ENCODE measurements at regions not wholly inside any gene's neighbourhood (a gene's known extent, or its start where the extent isn't known, plus 50 kb on each side); places are given as distances from the start of the nearest gene placed in this dataset.

GRCh38 chr5:174998131-174998730 is 273.8 kb downstream of the MSX2 start:
- no peaks in the 10 kb centered on the region for H4K20me1 ChIP-seq (ENCODE audit: insufficient read depth)
- H2AFZ ChIP-seq (ENCODE audit: low read depth) = no peak overlapping the region
- no peaks in the 10 kb centered on the region for H3K9me2 ChIP-seq
- no peaks in the 10 kb centered on the region for H3K4me1 ChIP-seq (ENCODE audit: control insufficient read depth in 1 of 2, insufficient read depth in 2 of 2, low read depth in 1 of 2, low read length in 1 of 2)
- no peaks in the 10 kb centered on the region for H3F3A ChIP-seq (replicated peaks; ENCODE audit: insufficient read depth)
- H3K9me3 ChIP-seq = no peaks in the 10 kb centered on the region
- H3K9ac ChIP-seq = no peak overlapping the region
- no peak for TF ChIP-seq MEF2A (IDR thresholded peaks at IDR 0.05; ENCODE audit: borderline replicate concordance, low read depth)
- TF ChIP-seq MXI1 (IDR thresholded peaks at IDR 0.05; ENCODE audit: low read depth, low read length) = no peak
- no peak for TF ChIP-seq EZH2phosphoT487 (IDR thresholded peaks at IDR 0.05; ENCODE audit: borderline replicate concordance, low read depth)
- TF ChIP-seq SIN3A (IDR thresholded peaks at IDR 0.05; ENCODE audit: borderline replicate concordance, low read depth, low read length) = no peak
- no peak for TF ChIP-seq GATA2 (CRISPR knock-in tag; IDR thresholded peaks at IDR 0.05)
- TF ChIP-seq, protein P1, sequence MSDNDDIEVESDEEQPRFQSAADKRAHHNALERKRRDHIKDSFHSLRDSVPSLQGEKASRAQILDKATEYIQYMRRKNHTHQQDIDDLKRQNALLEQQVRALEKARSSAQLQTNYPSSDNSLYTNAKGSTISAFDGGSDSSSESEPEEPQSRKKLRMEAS (IDR thresholded peaks at IDR 0.05; ENCODE audit: low read depth) = no peak
- no peak for TF ChIP-seq JUND (IDR thresholded peaks at IDR 0.05)
- no peak for TF ChIP-seq RXRA (IDR thresholded peaks at IDR 0.05; ENCODE audit: borderline replicate concordance, low read depth)
- no peak for TF ChIP-seq SMC3 (IDR thresholded peaks at IDR 0.05; ENCODE audit: low read depth, low read length)
- no peak for TF ChIP-seq TAF1 (IDR thresholded peaks at IDR 0.05; ENCODE audit: borderline replicate concordance, low read depth, low read length)
- no peak for TF ChIP-seq RCOR1 (IDR thresholded peaks at IDR 0.05; ENCODE audit: low read length)
- TF ChIP-seq IRF3 (IDR thresholded peaks at IDR 0.05; ENCODE audit: low read depth, low read length) = no peak
- no peak for TF ChIP-seq YY1 (IDR thresholded peaks at IDR 0.05; ENCODE audit: low read depth)
- TF ChIP-seq ELF1 (IDR thresholded peaks at IDR 0.05) = no peak
- TF ChIP-seq TCF12 (IDR thresholded peaks at IDR 0.05) = no peak
- H3K27ac ChIP-seq (ENCODE audit: low read depth in 2 of 2, low read length in 1 of 2) = no peak overlapping the region
- H3K36me3 ChIP-seq (replicated peaks in 1 of 2; ENCODE audit: control insufficient read depth in 1 of 2, insufficient read depth in 2 of 2, low read length in 1 of 2) = no peaks in the 10 kb centered on the region
- WGBS (ENCODE audit: low lambda C conversion rate) = 16% methylated on average over 5 of the region's 5 CpGs
- no peaks in the 10 kb centered on the region for H3K27me3 ChIP-seq (ENCODE audit: insufficient read depth)
- no peak overlapping the region for H3K4me2 ChIP-seq
- no peak overlapping the region for H3K4me3 ChIP-seq (ENCODE audit: low read depth in 2 of 2, low read length in 1 of 2)
- ChIA-PET POLR2A (no interaction called here), CTCF (no interaction called here)
- H3K79me2 ChIP-seq (ENCODE audit: insufficient read depth) = no peaks in the 10 kb centered on the region
- DNase-seq = no peak

DNA sequence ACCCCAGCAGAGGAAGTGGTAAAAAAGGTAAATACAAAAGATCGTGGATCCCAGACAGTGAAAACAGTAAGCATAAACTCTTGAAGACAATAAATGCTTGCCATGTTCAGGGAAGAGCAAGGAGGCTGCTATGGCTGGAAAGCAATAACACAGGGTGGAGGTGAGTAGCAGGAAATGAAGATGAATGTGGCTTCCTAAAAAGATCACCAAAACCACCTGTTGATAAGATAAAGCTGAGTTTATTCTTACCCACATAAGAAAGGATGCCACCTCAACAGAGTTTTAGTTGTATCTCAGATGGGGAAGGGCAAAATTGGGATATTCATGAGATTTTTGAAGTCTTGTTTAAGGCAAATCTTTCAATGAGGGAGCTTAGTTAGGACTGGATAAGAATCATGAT is 273.3 kb downstream of the MSX2 start:
- H2AFZ ChIP-seq (ENCODE audit: low read depth) = no peak overlapping the region
- H3K27ac ChIP-seq (ENCODE audit: low read depth in 2 of 2, low read length in 1 of 2) = no peak overlapping the region
- WGBS (ENCODE audit: low lambda C conversion rate) = 0% methylated on average over 1 of the region's 1 CpG
- no peaks in the 10 kb centered on the region for H3K4me1 ChIP-seq (ENCODE audit: control insufficient read depth in 1 of 2, insufficient read depth in 2 of 2, low read depth in 1 of 2, low read length in 1 of 2)
- no peaks in the 10 kb centered on the region for H3K9me2 ChIP-seq
- POLR2A ChIA-PET = no interaction called here
- H3K79me2 ChIP-seq (ENCODE audit: insufficient read depth) = no peaks in the 10 kb centered on the region
- CTCF ChIA-PET = no interaction called here
- no peak overlapping the region for H3K4me2 ChIP-seq
- no peaks in the 10 kb centered on the region for H4K20me1 ChIP-seq (ENCODE audit: insufficient read depth)
- TF ChIP-seq RCOR1 (IDR thresholded peaks at IDR 0.05; ENCODE audit: low read length) (no peak), MXI1 (IDR thresholded peaks at IDR 0.05; ENCODE audit: low read depth, low read length) (no peak), MEF2A (IDR thresholded peaks at IDR 0.05; ENCODE audit: borderline replicate concordance, low read depth) (no peak), PBX3 (IDR thresholded peaks at IDR 0.05) (no peak), GABPA (IDR thresholded peaks at IDR 0.05; ENCODE audit: low read depth) (no peak), EP300 (IDR thresholded peaks at IDR 0.05; ENCODE audit: borderline replicate concordance in 1 of 2, low read depth in 1 of 2, low read length in 1 of 2) (no peak), JUND (IDR thresholded peaks at IDR 0.05) (no peak), ZBTB33 (IDR thresholded peaks at IDR 0.05; ENCODE audit: borderline replicate concordance, low read depth) (no peak), TCF12 (IDR thresholded peaks at IDR 0.05) (no peak), YY1 (IDR thresholded peaks at IDR 0.05; ENCODE audit: low read depth) (no peak)
- DNase-seq = no peak
- no peaks in the 10 kb centered on the region for H3K9me3 ChIP-seq
- H3K36me3 ChIP-seq (replicated peaks in 1 of 2; ENCODE audit: control insufficient read depth in 1 of 2, insufficient read depth in 2 of 2, low read length in 1 of 2) = no peaks in the 10 kb centered on the region
- no peaks in the 10 kb centered on the region for H3F3A ChIP-seq (replicated peaks; ENCODE audit: insufficient read depth)
- H3K4me3 ChIP-seq (ENCODE audit: low read depth in 2 of 2, low read length in 1 of 2) = no peak overlapping the region
- no peak overlapping the region for H3K9ac ChIP-seq
- H3K27me3 ChIP-seq (ENCODE audit: insufficient read depth) = no peaks in the 10 kb centered on the region

All from SK-N-SH (cell line).